Activated CD4-positive, alpha-beta T cell treated with anti-CD3 and anti-CD28 coated beads, Interleukin-10, Interleukin-2, amounts not matched to agents 100 ng/mL and 50 ng/mL, durations not matched to agents 16 hours and 8 hours (primary cell): ENCODE measurements at regions not wholly inside any gene's neighbourhood (a gene's known extent, or its start where the extent isn't known, plus 50 kb on each side); places are given as distances from the start of the nearest gene placed in this dataset.
"Not testable (repeated sequence)": the region's sequence is repeated elsewhere in the genome, so short reads cannot be mapped to it uniquely, and the experiment has no call there.

Experiments used
- DNase-seq: peaks from one replicate; pipeline ENCODE4 v3.0.0-alpha.2; 2020

DNA sequence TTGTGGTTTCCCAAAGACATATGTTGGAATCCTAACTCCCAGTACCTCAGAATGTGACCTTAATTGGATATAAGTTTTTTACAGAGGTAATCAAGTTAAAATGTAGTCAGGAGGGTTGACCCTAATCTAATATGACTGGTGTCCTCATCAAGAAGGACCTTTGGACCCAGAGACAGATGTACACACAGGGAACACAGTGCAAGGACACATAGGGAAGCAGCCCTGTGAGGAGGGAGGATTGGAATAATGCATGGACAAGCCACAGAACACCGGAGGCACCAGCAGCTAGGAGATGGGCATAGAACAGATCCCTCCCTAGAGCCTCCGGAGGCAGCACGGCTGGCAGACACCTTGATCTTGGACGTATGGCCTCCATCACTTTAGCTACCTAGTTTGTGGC, 119.8 kb upstream of the SPATA31A3 start:
- DNase-seq, result not testable (repeated sequence)

- not testable (repeated sequence) for DNase-seq
These were observed 119.4 kb upstream of the SPATA31A3 start for GRCh38 chr9:67111733-67112132.

DNA sequence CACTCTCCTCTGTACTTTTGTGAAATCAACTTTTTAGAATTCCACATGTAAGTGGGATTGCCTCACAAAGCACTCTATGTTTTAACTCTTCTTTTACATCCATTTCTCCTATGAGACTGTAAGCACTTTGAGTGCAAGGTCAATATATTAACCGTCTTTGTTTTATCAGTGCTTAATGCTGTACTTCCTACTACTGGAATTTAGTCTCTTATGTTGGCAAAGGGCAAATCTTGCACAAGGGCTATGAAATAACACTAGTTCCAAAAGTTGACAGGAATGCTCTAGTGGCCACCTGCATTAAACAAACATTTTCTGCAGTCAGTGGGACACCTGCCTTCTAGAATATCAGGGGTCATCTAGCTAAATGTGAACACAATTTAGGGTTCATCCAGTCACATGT, 117.5 kb upstream of the SPATA31A3 start:
- DNase-seq, result not testable (repeated sequence)

GRCh38 chr9:67106659-67107058, 114.3 kb upstream of the SPATA31A3 start:
- not testable (repeated sequence) for DNase-seq

DNA sequence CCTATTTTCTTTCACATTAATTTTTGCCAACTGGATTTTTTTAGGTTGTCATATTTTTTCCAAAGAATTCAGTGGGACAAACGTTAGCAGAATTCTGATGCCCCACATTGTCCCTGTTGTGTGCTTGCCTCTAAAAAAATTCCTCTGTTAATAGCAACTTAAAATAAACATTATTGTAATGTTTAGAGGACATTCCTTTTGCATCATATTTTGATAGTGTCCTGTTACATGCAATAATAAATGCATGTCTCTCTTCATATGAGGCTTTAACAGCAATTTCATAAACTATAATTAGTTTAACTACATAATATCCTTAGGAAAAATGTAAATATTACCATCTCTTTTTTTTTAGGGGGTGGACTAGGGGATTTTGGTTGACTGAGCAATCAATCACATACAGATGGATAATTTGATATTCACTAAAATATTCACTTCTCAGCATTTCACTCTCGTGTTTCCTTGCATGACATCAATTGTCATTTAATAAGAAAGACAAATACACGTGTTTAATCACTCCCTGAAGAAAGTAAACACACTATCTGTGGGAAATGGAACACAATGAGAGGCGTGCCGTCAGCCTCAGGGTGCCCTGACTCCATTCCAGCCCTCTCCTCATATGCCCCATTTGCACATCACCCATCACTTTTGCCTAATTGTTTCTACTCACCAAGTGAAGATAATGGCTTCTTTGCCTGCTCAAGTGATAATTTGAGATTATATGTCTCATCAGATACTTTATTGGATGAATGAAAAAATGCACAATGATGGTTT, 110.3 kb upstream of the SPATA31A3 start:
- DNase-seq, result not testable (repeated sequence)

DNA sequence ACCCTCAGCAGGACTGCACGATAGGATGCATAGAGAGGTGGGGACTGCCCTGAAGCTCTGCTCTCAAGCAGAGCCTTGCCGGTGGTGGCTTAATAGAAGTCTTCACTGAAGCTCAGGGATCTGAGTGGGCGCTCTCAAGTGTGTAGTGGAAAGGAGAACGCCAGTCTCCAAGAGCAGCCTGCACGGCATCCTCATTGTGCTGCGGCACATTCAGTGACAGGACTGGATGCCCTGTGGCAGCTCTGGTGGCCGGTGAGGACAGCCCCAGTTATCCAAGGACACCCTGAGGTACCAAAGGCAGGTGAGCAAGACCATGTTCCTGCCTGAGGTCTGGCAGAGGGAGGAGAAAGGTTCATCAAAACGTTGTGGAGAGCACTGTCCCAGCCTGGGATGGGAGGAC, 98.8 kb upstream of the SPATA31A3 start:
- not testable (repeated sequence) for DNase-seq

- DNase-seq, result not testable (repeated sequence)
These were observed 94.5 kb upstream of the SPATA31A3 start for GRCh38 chr9:67086862-67087261.

- not testable (repeated sequence) for DNase-seq
These were observed 73.8 kb upstream of the SPATA31A3 start for GRCh38 chr9:67066140-67066539.

GRCh38 chr9:67058898-67059715, 66.8 kb upstream of the SPATA31A3 start:
- peak; percentile 14 for DNase-seq
